ENCODE measurements at regions not wholly inside any gene's neighbourhood (a gene's known extent, or its start where the extent isn't known, plus 50 kb on each side); places are given as distances from the start of the nearest gene placed in this dataset.

DNA sequence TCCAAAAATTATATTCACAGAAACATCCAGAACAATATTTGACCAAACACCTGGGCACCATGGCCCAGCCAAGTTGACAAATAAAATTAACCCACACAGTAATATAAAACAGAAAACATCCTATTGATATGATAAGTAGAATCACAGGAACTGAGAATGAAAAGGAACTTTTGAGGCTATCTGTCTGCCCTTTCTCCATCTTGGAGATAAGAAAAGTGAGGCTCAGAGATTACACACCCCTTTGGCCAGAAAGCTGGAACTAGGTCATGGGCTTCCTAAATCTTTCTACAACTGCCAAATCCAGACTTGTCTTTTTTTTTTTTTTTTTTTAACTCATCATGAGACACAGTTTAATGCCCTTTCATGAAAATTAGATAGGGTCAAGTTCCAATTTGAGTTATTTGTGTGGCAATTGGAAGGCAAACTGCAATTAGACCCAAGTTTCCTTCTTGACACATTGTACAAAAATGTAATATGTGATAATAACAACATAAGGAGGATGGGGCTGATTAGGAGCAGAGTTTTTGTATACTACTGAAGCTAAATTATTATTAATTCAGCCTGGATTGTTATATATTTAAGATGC lies 137.2 kb downstream of the RPL22L1 start:
- TF ChIP-seq, protein P1, sequence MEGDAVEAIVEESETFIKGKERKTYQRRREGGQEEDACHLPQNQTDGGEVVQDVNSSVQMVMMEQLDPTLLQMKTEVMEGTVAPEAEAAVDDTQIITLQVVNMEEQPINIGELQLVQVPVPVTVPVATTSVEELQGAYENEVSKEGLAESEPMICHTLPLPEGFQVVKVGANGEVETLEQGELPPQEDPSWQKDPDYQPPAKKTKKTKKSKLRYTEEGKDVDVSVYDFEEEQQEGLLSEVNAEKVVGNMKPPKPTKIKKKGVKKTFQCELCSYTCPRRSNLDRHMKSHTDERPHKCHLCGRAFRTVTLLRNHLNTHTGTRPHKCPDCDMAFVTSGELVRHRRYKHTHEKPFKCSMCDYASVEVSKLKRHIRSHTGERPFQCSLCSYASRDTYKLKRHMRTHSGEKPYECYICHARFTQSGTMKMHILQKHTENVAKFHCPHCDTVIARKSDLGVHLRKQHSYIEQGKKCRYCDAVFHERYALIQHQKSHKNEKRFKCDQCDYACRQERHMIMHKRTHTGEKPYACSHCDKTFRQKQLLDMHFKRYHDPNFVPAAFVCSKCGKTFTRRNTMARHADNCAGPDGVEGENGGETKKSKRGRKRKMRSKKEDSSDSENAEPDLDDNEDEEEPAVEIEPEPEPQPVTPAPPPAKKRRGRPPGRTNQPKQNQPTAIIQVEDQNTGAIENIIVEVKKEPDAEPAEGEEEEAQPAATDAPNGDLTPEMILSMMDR (IDR thresholded peaks at IDR 0.05; ENCODE audit: low read length, missing control alignments): no peak
- no peak overlapping the region for H3K4me3 ChIP-seq (replicated peaks; ENCODE audit: low read depth, low read length)
- no peak for DNase-seq (ENCODE audit: low read depth)

DNA sequence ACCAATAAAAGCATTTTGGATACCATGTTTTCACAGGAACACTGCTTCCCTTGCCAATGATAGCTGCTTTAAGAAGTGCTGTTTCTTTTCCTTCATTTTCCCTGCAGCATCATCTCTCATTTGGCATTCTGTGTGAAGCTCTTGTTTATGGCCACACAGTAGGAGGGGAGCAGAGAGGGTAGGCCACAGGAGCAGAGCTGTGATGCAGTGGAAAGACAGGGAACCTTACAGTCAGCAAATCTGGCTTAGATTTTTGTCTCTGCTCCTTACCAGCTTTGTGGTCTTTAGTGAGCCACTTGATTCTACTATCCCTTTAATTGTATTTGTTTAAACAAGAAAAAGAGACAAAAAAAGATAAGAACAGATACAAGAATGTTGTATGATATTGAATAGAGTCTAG lies 138.7 kb downstream of the RPL22L1 start:
- no peak overlapping the region for H3K4me3 ChIP-seq (replicated peaks; ENCODE audit: low read depth, low read length)
- no peak for DNase-seq (ENCODE audit: low read depth)
- TF ChIP-seq, protein P1 (IDR thresholded peaks at IDR 0.05; ENCODE audit: low read length, missing control alignments): no peak

DNA sequence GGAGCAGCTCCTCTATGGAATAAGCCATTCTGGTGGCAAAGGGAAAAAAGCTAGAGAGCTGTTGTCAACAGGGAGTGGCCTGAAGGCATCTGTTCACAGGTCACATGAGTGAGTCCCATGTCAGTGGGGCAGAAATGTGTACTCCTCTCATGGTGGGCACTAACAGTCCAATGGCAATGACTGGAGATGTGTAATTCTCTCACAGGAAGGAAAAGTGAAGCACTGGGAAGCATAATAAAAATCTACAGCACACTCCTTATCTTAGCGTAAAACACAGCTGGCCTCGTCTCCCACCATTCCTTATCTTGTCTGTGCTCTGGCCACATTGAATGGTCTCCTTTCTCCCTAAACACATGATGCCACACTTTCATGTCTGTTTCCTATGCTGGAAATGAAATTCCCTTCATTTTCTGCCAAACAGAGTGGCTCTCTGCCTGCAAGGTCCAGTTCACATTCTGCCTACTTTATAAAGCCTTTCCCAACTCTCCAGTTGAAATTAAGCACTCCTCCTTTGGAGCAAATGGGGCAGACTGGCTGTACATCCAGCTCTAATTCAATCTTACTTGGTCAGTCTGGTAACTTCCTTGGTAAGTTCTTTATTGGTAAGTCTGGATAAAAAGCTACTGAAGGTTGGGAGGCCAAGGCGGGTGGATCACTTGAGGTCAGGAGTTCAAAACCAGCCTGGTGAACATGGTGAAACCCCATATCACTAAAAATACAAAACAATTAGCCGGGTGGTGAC lies 139.8 kb downstream of the RPL22L1 start:
- H3K4me3 ChIP-seq (replicated peaks; ENCODE audit: low read depth, low read length): no peak overlapping the region
- TF ChIP-seq, protein P1 (IDR thresholded peaks at IDR 0.05; ENCODE audit: low read length, missing control alignments): no peak
- DNase-seq (ENCODE audit: low read depth): peak; percentile 62

DNA sequence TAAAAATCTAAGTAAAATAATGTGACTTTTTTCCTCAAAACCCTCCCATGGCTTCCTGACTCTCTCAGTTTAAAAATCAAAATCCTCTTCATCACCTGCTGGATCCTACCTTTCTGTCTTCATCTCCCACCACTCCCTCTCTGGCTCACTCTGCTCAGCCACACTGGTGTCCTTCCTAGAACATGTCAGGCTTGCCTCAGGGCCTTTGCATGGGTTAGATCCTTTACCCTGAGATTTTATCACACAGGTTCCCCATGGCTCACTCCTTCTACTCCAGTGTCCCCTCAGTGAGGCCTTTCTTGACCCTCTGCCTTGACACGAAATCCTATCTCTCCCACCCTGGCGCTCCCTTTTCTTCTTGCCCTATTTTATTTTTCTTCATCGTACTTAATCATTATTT lies 141.8 kb downstream of the RPL22L1 start:
- DNase-seq (ENCODE audit: low read depth): no peak
- H3K4me3 ChIP-seq (replicated peaks; ENCODE audit: low read depth, low read length): no peak overlapping the region
- TF ChIP-seq, protein P1 (IDR thresholded peaks at IDR 0.05; ENCODE audit: low read length, missing control alignments): no peak

DNA sequence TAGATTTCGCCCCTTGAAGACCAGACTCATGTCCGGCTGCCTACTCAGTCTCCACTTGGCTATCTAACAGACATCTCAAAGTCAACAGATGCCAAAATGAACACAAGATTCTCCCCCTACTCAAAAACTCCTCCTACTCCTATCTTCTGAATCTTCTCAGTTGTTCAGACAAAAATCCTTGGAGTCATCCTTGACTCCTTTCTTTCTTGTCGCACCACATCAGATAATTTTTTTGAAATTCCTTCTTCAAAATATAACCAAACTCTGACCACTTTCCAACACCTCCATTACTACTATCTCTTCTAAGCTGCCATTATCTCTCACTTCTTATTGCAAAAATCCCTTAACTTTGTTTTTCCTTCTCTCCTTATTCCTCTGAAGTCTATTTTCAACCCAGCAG lies 141.9 kb upstream of the SLC7A14 start:
- no peak for DNase-seq (ENCODE audit: low read depth)
- TF ChIP-seq, protein P1 (IDR thresholded peaks at IDR 0.05; ENCODE audit: low read length, missing control alignments): no peak

DNA sequence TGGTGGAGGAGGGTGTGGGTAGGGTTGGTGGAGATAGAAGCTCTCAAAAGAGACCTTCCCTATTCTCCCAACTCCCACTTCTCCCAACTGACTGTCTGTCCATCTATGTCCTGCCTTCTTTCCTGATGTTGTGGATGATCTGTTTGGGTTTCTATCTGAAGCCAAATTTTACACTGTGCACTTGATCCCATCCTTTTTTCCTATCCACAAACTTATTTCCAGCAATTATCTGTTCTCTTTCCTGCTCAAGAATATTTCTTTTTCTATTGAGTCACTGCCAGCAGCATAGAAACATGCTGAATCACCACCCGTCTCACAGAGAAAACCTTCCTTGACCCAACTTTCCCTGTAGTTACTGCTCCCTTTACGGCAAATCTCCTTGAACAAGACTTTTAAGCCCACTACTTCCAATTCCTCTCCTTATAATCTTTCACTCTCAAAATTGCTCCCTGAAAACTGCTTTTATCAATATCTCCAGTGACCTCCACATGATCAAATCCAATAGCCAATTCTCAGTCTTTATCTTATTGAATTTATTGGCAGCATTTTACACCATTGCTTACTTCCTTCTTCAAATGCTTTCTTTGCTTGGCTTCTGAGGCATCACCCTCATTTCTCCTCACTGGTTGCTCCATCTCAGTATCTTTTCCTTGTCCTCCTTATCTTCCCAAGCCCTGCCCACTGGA lies 141.2 kb upstream of the SLC7A14 start:
- TF ChIP-seq, protein P1 (IDR thresholded peaks at IDR 0.05; ENCODE audit: low read length, missing control alignments): no peak
- peak; percentile 91 for DNase-seq (ENCODE audit: low read depth)
- H3K4me3 ChIP-seq (replicated peaks; ENCODE audit: low read depth, low read length): no peak overlapping the region

More for the DNA sequence above, 141.9 kb upstream of the SLC7A14 start:
- no peak overlapping the region for H3K4me3 ChIP-seq (replicated peaks; ENCODE audit: low read depth, low read length)
